22Rv1 (cell line): ENCODE measurements at regions not wholly inside any gene's neighbourhood (a gene's known extent, or its start where the extent isn't known, plus 50 kb on each side); places are given as distances from the start of the nearest gene placed in this dataset.

Experiments
- H3K27ac ChIP-seq: fragments of 450-650 bp; 2 replicates; pipeline ENCODE4 v1.5.1; 2017
- CTCF ChIP-seq: fragments of 450-650 bp; IDR thresholded peaks from 2 replicates; pipeline ENCODE4 v1.5.1; 2017; ENCODE audit warnings: mild to moderate bottlenecking
- ZFX ChIP-seq: fragments of 450-650 bp; IDR thresholded peaks from 2 replicates; pipeline ENCODE4 v1.6.1; 2017; ENCODE audit warnings: antibody characterized with exemption, borderline replicate concordance

- no peak overlapping the region for H3K27ac ChIP-seq
- TF ChIP-seq ZFX (no peak), CTCF (no peak)
These were observed 221.5 kb downstream of the IRF8 start for GRCh38 chr16:86120201-86121192.

- TF ChIP-seq CTCF (no peak), ZFX (no peak)
- H3K27ac ChIP-seq, result no peak overlapping the region
These were observed 222.5 kb downstream of the IRF8 start for GRCh38 chr16:86121374-86122010.

GRCh38 chr16:86122681-86123342, 223.8 kb downstream of the IRF8 start:
- TF ChIP-seq ZFX, result no peak
- TF ChIP-seq CTCF, result no peak
- H3K27ac ChIP-seq, result no peak overlapping the region

GRCh38 chr16:86124321-86124720, 225.4 kb downstream of the IRF8 start:
- H3K27ac ChIP-seq, result no peak overlapping the region
- TF ChIP-seq CTCF, result no peak
- TF ChIP-seq ZFX, result no peak

GRCh38 chr16:86126891-86127290, 227.9 kb downstream of the IRF8 start:
- H3K27ac ChIP-seq, result no peak overlapping the region
- TF ChIP-seq CTCF, result no peak
- TF ChIP-seq ZFX, result no peak

GRCh38 chr16:86127366-86127765, 228.4 kb downstream of the IRF8 start:
- no peak for TF ChIP-seq ZFX
- TF ChIP-seq CTCF, result no peak
- no peak overlapping the region for H3K27ac ChIP-seq
